Nephron (organoid): ENCODE measurements at regions not wholly inside any gene's neighbourhood (a gene's known extent, or its start where the extent isn't known, plus 50 kb on each side); places are given as distances from the start of the nearest gene placed in this dataset.

ENCODE experiments used
- H3K27ac Mint-ChIP-seq, 3 experiments: 2 replicates each; pipeline ENCODE4 v1.8.0; 2020; ENCODE audit warnings: mixed read lengths in 3 of 3, mild to moderate bottlenecking in 2 of 3, moderate library complexity in 1 of 3
- H3K27me3 Mint-ChIP-seq: 2 replicates; pipeline ENCODE4 v1.8.0; 2021; ENCODE audit warnings: low read depth, mild to moderate bottlenecking, moderate library complexity, mixed read lengths
- H3K36me3 Mint-ChIP-seq: 2 replicates; pipeline ENCODE4 v1.8.0; 2020; ENCODE audit warnings: low read depth, mixed read lengths
- H3K4me1 Mint-ChIP-seq: 2 replicates; pipeline ENCODE4 v1.8.0; 2020; ENCODE audit warnings: mixed read lengths
- H3K4me3 Mint-ChIP-seq, 3 experiments: 2 replicates each; pipeline ENCODE4 v1.8.0; 2020; ENCODE audit warnings: mild to moderate bottlenecking in 3 of 3, mixed read lengths in 3 of 3, moderate library complexity in 2 of 3
- H3K9me3 Mint-ChIP-seq: 2 replicates; pipeline ENCODE4 v1.8.0; 2020; ENCODE audit warnings: mixed read lengths
- TF ChIP-seq, protein P1 (sequence below), 3 experiments: fragments of 200-600 bp; sonication (generic); IDR thresholded peaks; one replicate each; pipeline ENCODE4 v1.5.0; 2021; ENCODE audit warnings: antibody characterized with exemption in 3 of 3; ENCODE audit not compliant: unreplicated experiment in 3 of 3

DNA sequence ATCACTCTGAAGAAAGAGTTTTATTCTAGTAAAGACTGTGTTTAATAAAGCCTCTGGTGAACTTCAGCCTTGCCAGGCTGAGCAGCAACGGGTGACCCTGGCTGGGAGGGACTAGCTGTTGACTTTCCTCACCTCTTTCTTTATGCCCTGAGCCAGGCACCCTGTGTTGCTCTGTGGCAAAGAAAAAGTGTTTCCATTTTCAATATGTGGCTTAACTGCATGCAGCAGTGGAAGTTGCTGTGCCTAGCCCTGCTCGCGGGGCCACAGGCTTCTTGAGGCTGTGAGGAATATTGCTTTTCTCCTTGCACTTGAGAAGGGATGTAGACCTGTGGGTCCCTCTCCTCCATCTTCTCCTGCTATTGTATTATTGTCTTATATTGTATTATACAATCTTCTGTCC lies 67.0 kb downstream of the CXCL12 start:
- Mint-ChIP-seq H3K27me3 (peaks cover 38% of the 10 kb centered on the region), H3K9me3 (no peaks in the 10 kb centered on the region), H3K27ac (no peak overlapping the region), H3K36me3 (no peaks in the 10 kb centered on the region), H3K4me3 (no peak overlapping the region), H3K4me1 (peaks cover 23% of the 10 kb centered on the region)
- TF ChIP-seq, protein P1, sequence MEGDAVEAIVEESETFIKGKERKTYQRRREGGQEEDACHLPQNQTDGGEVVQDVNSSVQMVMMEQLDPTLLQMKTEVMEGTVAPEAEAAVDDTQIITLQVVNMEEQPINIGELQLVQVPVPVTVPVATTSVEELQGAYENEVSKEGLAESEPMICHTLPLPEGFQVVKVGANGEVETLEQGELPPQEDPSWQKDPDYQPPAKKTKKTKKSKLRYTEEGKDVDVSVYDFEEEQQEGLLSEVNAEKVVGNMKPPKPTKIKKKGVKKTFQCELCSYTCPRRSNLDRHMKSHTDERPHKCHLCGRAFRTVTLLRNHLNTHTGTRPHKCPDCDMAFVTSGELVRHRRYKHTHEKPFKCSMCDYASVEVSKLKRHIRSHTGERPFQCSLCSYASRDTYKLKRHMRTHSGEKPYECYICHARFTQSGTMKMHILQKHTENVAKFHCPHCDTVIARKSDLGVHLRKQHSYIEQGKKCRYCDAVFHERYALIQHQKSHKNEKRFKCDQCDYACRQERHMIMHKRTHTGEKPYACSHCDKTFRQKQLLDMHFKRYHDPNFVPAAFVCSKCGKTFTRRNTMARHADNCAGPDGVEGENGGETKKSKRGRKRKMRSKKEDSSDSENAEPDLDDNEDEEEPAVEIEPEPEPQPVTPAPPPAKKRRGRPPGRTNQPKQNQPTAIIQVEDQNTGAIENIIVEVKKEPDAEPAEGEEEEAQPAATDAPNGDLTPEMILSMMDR (IDR thresholded peaks at IDR 0.05; ENCODE audit: unreplicated experiment in 3 of 3): no peak

DNA sequence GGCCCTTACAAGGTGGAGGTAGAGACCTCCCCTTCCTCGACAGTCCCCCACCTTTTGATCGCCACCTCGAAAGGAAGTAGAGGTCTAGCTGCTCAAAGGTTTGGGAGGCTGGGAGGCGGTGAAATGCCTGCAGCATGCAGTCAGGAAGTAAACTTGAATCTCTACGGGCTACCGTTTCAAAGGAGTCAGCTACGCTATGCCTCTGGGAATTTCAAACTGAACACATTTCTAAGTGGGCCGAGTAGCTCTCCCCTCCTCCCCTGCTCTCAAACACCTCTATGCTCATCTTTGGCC lies 68.0 kb downstream of the CXCL12 start:
- Mint-ChIP-seq H3K9me3 (no peaks in the 10 kb centered on the region), H3K4me3 (no peak overlapping the region), H3K4me1 (peaks cover 30% of the 10 kb centered on the region), H3K36me3 (no peaks in the 10 kb centered on the region), H3K27me3 (peaks cover 37% of the 10 kb centered on the region), H3K27ac (no peak overlapping the region)
- TF ChIP-seq, protein P1 (IDR thresholded peaks at IDR 0.05; ENCODE audit: unreplicated experiment in 3 of 3): no peak

DNA sequence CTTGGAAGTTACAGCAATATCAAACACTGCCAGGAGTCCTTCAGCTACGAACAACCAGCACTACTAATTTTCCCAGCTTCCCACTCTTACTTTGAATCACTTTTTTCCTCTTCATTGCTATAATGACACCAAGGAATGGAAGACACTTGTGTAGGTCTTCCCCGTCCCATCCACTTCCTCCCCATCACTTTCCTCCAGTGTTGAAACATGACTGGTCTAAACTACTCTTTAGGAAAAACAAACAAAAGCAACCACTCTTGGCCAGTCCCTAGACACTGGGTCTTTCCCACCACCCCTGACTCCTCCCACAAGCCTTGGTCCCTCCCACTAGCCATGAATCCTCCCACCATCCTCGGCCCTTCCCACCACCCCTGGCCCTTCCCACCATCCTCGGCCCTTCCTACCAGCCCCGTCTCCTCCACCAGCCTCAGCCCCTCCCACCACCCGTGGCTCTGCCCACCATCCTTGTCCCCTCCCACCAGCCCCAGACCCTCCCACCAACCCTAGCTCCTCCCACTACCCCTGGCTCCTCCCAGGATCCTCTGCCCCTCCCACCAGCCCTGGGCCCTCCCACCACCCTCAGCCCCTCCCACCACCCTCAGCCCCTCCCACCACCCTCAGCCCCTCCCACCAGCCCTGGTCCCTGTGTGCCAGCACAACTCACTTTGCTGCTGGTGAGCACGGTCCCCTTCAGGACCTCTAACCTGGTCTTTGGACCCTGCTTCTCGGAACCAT lies 68.5 kb downstream of the CXCL12 start:
- H3K27ac Mint-ChIP-seq: no peak overlapping the region
- H3K4me3 Mint-ChIP-seq: no peak overlapping the region
- TF ChIP-seq, protein P1 (IDR thresholded peaks at IDR 0.05; ENCODE audit: unreplicated experiment in 3 of 3): no peak

DNA sequence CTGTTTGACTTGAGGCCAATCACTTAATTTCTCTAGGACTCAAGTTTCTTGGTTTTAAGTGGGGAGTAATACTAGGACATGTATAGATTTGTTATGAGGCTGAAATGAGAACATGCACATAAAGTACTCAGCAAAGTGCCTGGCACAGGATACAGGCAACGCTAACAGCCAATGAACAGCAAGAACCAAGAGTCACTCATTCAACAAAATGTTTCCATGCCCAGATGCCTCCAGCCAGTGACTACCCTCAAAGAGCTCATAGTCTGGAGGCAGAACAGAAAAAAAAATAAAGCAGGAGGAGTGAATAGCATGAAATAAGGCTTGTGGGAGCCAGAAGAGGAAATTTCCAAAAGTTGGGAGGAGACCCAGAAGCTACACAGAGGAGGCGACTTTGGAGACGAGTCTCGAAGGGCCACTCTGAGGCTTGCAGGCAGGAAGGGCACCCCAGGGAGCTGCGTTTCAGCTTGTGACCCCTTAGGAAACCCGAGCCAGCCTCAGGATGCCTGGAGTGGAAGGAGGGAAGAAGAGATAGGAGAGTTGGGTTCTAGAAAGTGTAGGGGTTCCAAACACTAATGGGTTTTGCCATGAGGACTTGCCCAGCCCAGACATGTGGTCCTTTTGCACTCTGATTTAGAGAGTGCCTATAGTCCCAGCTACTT lies 70.0 kb downstream of the CXCL12 start:
- Mint-ChIP-seq H3K4me1 (peaks cover 38% of the 10 kb centered on the region), H3K36me3 (no peaks in the 10 kb centered on the region), H3K4me3 (no peak overlapping the region), H3K27me3 (peaks cover 38% of the 10 kb centered on the region), H3K27ac (no peak overlapping the region), H3K9me3 (no peaks in the 10 kb centered on the region)
- TF ChIP-seq, protein P1 (IDR thresholded peaks at IDR 0.05; ENCODE audit: unreplicated experiment in 3 of 3): no peak

More for the DNA sequence above, 68.5 kb downstream of the CXCL12 start:
- no peaks in the 10 kb centered on the region for H3K36me3 Mint-ChIP-seq
- peaks cover 40% of the 10 kb centered on the region for H3K27me3 Mint-ChIP-seq
- H3K4me1 Mint-ChIP-seq: peaks cover 35% of the 10 kb centered on the region
- H3K9me3 Mint-ChIP-seq: no peaks in the 10 kb centered on the region

DNA sequence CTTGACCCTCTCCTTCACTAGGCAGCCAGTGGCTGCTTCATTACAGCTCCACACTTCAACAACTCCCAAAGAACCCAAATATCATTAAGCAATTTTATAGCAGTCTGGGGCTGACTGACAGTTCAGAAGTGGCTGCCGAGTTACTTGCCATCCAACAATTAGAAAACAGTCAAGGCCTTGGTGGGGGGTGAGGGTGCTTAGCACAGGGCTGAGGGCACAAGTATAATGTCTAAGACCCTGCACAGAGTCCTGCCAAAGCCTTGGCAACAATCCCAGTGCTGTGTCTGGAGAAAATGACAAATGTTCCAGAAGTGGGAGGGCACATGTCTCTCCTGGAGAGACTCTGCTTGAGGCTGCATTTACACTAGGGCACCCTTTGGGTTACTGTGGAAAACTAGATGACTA lies 71.1 kb downstream of the CXCL12 start:
- peaks cover 43% of the 10 kb centered on the region for H3K4me1 Mint-ChIP-seq
- H3K36me3 Mint-ChIP-seq: no peaks in the 10 kb centered on the region
- peak overlapping the region in 2 of 3 experiments; percentile 0 to 10 for H3K27ac Mint-ChIP-seq
- peaks cover 40% of the 10 kb centered on the region for H3K27me3 Mint-ChIP-seq
- H3K4me3 Mint-ChIP-seq: no peak overlapping the region
- no peaks in the 10 kb centered on the region for H3K9me3 Mint-ChIP-seq
- TF ChIP-seq, protein P1 (IDR thresholded peaks at IDR 0.05; ENCODE audit: unreplicated experiment in 3 of 3): no peak

DNA sequence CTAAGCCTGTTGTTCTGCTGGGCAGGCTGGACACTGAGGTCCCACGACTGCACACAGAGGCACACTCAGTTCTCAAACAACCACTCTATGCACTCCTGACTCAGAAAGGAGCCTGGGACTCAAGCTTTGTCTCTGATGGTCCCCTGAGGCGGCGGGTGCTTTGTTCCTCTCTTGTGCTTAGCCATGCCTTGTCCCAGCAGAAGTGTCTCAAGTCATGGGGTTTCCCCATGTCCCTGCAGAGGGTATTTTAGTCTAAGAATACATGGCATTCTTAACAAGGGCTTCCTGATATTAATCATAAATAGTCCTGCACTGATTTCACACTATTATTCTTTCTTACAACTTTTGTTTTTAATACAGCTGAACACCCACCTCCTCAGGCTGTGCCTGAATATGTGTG lies 72.5 kb downstream of the CXCL12 start:
- no peaks in the 10 kb centered on the region for H3K9me3 Mint-ChIP-seq
- peaks cover 37% of the 10 kb centered on the region for H3K27me3 Mint-ChIP-seq
- no peaks in the 10 kb centered on the region for H3K36me3 Mint-ChIP-seq
- peaks cover 46% of the 10 kb centered on the region for H3K4me1 Mint-ChIP-seq
- peak overlapping the region in 2 of 3 experiments; percentile 9 to 68 for H3K27ac Mint-ChIP-seq
- H3K4me3 Mint-ChIP-seq: peak overlapping the region in 1 of 3 experiments; percentile 14
- TF ChIP-seq, protein P1 (IDR thresholded peaks at IDR 0.05; ENCODE audit: unreplicated experiment in 3 of 3): no peak
